Fibroblast of lung (primary cell): ENCODE measurements at regions not wholly inside any gene's neighbourhood (a gene's known extent, or its start where the extent isn't known, plus 50 kb on each side); places are given as distances from the start of the nearest gene placed in this dataset.

Source experiments
- CTCF ChIP-seq, 2 donors: IDR thresholded peaks in 1 of 2; conservative IDR thresholded peaks in 1 of 2; 1 replicate in 1 of 2; 2 replicates in 1 of 2; pipeline ENCODE4 v1.5.1; 2011 to 2012; ENCODE audit warnings: low read length in 2 of 2, control low read depth in 1 of 2, inconsistent platforms in 1 of 2, low read depth in 1 of 2, mild to moderate bottlenecking in 1 of 2
- EZH2 ChIP-seq: IDR thresholded peaks from 2 replicates; pipeline ENCODE4 v1.5.1; 2012; ENCODE audit warnings: low read length, control low read depth, mild to moderate bottlenecking; ENCODE audit errors: missing control alignments

- TF ChIP-seq EZH2 (no peak), CTCF (conservative IDR thresholded peaks at IDR 0.05 in 1 of 2, IDR thresholded peaks at IDR 0.05 in 1 of 2; ENCODE audit: low read depth in 1 of 2, low read length in 2 of 2) (no peak)
These were observed 260.0 kb downstream of the C6orf118 start for GRCh38 chr6:165049362-165049761.
